K562 (cell line): ENCODE measurements at regions not wholly inside any gene's neighbourhood (a gene's known extent, or its start where the extent isn't known, plus 50 kb on each side); places are given as distances from the start of the nearest gene placed in this dataset.

Source experiments
- ATAC-seq: fragments of 200-7000 bp; cut with Tn5 transposase; 3 replicates; pipeline ENCODE4 v1.9.1; 2020; ENCODE audit warnings: moderate library complexity
- BruUV-seq: library from RNA; stranded (reverse); fragments of 400-500 nt; replicated peaks from 2 replicates; lab custom pipeline; 2021; lab: Mats Ljungman, UMichigan
- CTCF ChIA-PET: fragments of 300-600 bp; formaldehyde crosslinking; extraction: SDS; loops from one replicate; lab custom pipeline; 2021; ENCODE audit warnings: low intra/inter-chr PET ratio; lab: Yijun Ruan, JAX
- POLR2A ChIA-PET: fragments of 300-600, 350-650 bp; sonication (Branson Sonifier 250); formaldehyde crosslinking; extraction: SDS; loops from one replicate; lab custom pipeline; 2021; ENCODE audit warnings: antibody characterized with exemption, inconsistent platforms; lab: Yijun Ruan, JAX
- DNase-seq, 4 experiments: peaks; one replicate each; pipeline versions ENCODE4 v3.0.0 to v3.0.0-alpha.2; 2011 to 2018; ENCODE audit warnings: low spot score in 3 of 4, mixed read lengths in 3 of 4; ENCODE audit errors: extremely low read depth in 1 of 4
- FAIRE-seq: peaks from 2 replicates; lab custom pipeline; 2011; peaks lifted over from hg19 to GRCh38; lab: Jason Lieb, UNC
- H2AFZ ChIP-seq: 2 replicates; pipeline ENCODE4 v1.6.0; 2011; ENCODE audit warnings: low read depth, low read length, control low read depth, inconsistent platforms
- H3K27ac ChIP-seq: fragments of 200-600 bp; 3 replicates; pipeline ENCODE4 v1.8.0; 2011; ENCODE audit warnings: low read depth, mild to moderate bottlenecking, control low read depth, inconsistent platforms, low read length, moderate library complexity, mixed read lengths; ENCODE audit errors: extremely low read depth
- H3K27me3 ChIP-seq, 2 experiments: fragments of 300-600 bp in 1 of 2; 2 replicates in 1 of 2; 3 replicates in 1 of 2; pipeline versions ENCODE4 v1.6.0 to v1.8.0; 2011; ENCODE audit warnings: inconsistent platforms in 2 of 2, low read length in 2 of 2, mild to moderate bottlenecking in 1 of 2, mixed read lengths in 1 of 2, moderate library complexity in 1 of 2; ENCODE audit not compliant: control insufficient read depth in 2 of 2, insufficient read depth in 2 of 2
- H3K36me3 ChIP-seq: fragments of 300-600 bp; 3 replicates; pipeline ENCODE4 v1.8.0; 2011; ENCODE audit warnings: mild to moderate bottlenecking, low read length, inconsistent platforms; ENCODE audit not compliant: control insufficient read depth, insufficient read depth
- H3K4me1 ChIP-seq, 2 experiments: fragments of 200-600 bp in 1 of 2; replicated peaks in 1 of 2; 2 replicates in 1 of 2; 3 replicates in 1 of 2; pipeline versions ENCODE4 v1.5.1 to v1.8.0; 2011; ENCODE audit warnings: inconsistent platforms in 2 of 2, low read length in 2 of 2, mild to moderate bottlenecking in 1 of 2, mixed read lengths in 1 of 2, moderate library complexity in 1 of 2; ENCODE audit not compliant: control insufficient read depth in 2 of 2, insufficient read depth in 2 of 2
- H3K4me2 ChIP-seq: 2 replicates; pipeline ENCODE4 v1.6.1; 2011; ENCODE audit warnings: low read length, control low read depth, inconsistent platforms, mixed read lengths; ENCODE audit not compliant: insufficient read depth
- H3K4me3 ChIP-seq: fragments of 200-600 bp; sonication (generic), shearing (Covaris generic); 2 replicates; pipeline ENCODE4 v1.5.1; 2016; ENCODE audit warnings: control low read depth, inconsistent platforms
- H3K79me2 ChIP-seq: fragments of 200-600 bp; 3 replicates; pipeline ENCODE4 v1.8.0; 2011; ENCODE audit warnings: low read length, inconsistent platforms; ENCODE audit not compliant: control insufficient read depth, insufficient read depth
- H3K9ac ChIP-seq, 2 experiments: 2 replicates each; pipeline versions ENCODE4 v1.6.0 to v1.6.1; 2011; ENCODE audit warnings: low read depth in 2 of 2, low read length in 2 of 2, control low read depth in 1 of 2, inconsistent platforms in 1 of 2, mild to moderate bottlenecking in 1 of 2, mixed read lengths in 1 of 2; ENCODE audit not compliant: insufficient read depth in 1 of 2
- H3K9me1 ChIP-seq: one replicate; pipeline ENCODE4 v1.6.0; 2011; ENCODE audit warnings: inconsistent platforms, mild to moderate bottlenecking, low read length, moderate library complexity; ENCODE audit not compliant: control insufficient read depth, insufficient read depth
- H3K9me3 ChIP-seq: replicated peaks from 2 replicates; pipeline ENCODE4 v1.5.1; 2011; ENCODE audit warnings: low read depth, low read length, inconsistent platforms; ENCODE audit not compliant: control insufficient read depth, insufficient read depth
- H4K20me1 ChIP-seq: replicated peaks from 2 replicates; pipeline ENCODE4 v1.6.1; 2011; ENCODE audit warnings: low read length, inconsistent platforms, mixed read lengths; ENCODE audit not compliant: control insufficient read depth, insufficient read depth
- CBFB ChIP-seq: sonication (generic); formaldehyde crosslinking; IDR thresholded peaks from 2 replicates; pipeline ENCODE4 v1.4.0; 2020; ENCODE audit warnings: mild to moderate bottlenecking, missing genetic modification reagents
- CEBPB ChIP-seq: fragments of 450-650 bp; IDR thresholded peaks from 2 replicates; pipeline ENCODE4 v1.6.1; 2016; ENCODE audit warnings: missing genetic modification characterization, missing compliant biosample characterization
- CHAMP1 ChIP-seq: fragments of 450-650 bp; IDR thresholded peaks from 2 replicates; pipeline ENCODE4 v1.6.1; 2016; ENCODE audit warnings: mild to moderate bottlenecking
- CHD1 ChIP-seq: fragments of 200-600 bp; sonication (generic); IDR thresholded peaks from one replicate; pipeline ENCODE4 v1.6.1; 2012; ENCODE audit warnings: mild to moderate bottlenecking, moderate library complexity, low read length, inconsistent platforms
- DIDO1 ChIP-seq: fragments of 450-650 bp; IDR thresholded peaks from 2 replicates; pipeline ENCODE4 v1.6.1; 2016; ENCODE audit warnings: low read depth, missing biosample characterization, missing genetic modification characterization
- E2F8 ChIP-seq: fragments of 450-650 bp; IDR thresholded peaks from 2 replicates; pipeline ENCODE4 v1.7.1; 2018; ENCODE audit warnings: mild to moderate bottlenecking, low read depth; ENCODE audit not compliant: partially characterized antibody
- GABPA ChIP-seq: fragments of 200-800 bp; sonication (Bioruptor generic); conservative IDR thresholded peaks from 2 replicates; pipeline ENCODE4 v1.6.1; 2016; ENCODE audit warnings: low read depth, missing genetic modification characterization, missing compliant biosample characterization
- HOXB6 ChIP-seq: fragments of 250-450 bp; sonication (Bioruptor Pico); IDR thresholded peaks from 2 replicates; pipeline ENCODE4 v1.5.1; 2022; ENCODE audit warnings: mild to moderate bottlenecking, borderline replicate concordance
- MAFK ChIP-seq: IDR thresholded peaks from 2 replicates; pipeline ENCODE4 v1.6.1; 2011; ENCODE audit warnings: low read length, improper control_type of control experiment
- NR1H2 ChIP-seq: sonication (generic); formaldehyde crosslinking; IDR thresholded peaks from 2 replicates; pipeline ENCODE4 v1.4.0; 2020; ENCODE audit warnings: mild to moderate bottlenecking, missing genetic modification reagents
- SMAD3 ChIP-seq: fragments of 450-650 bp; formaldehyde crosslinking; conservative IDR thresholded peaks from 2 replicates; pipeline ENCODE4 v1.4.0; 2020; ENCODE audit warnings: mild to moderate bottlenecking
- SP2 ChIP-seq: IDR thresholded peaks from 2 replicates; pipeline ENCODE4 v1.6.1; 2011; ENCODE audit warnings: mild to moderate bottlenecking, low read depth, low read length, moderate library complexity; ENCODE audit not compliant: poor library complexity, severe bottlenecking; ENCODE audit errors: extremely low read depth
- ZNF174 ChIP-seq: fragments of 250-450 bp; sonication (Bioruptor Pico); IDR thresholded peaks from 2 replicates; pipeline ENCODE4 v1.4.0; 2020; ENCODE audit warnings: mild to moderate bottlenecking
- WGBS: fragments of 100-300 bp; shearing (Covaris generic); methylation state at CpG from one replicate; pipeline ENCODE4 v1.1.6; 2016; ENCODE audit warnings: low coverage, mixed read lengths; ENCODE audit not compliant: insufficient coverage; ENCODE audit errors: missing lambda C conversion rate; 5-methylcytosine and 5-hydroxymethylcytosine counted together
- in situ Hi-C: fragments of 300-500 bp; cut with MboI; formaldehyde crosslinking; loops from 4 replicates; pipeline ENCODE4 v1.15.0; 2018; ENCODE audit warnings: inconsistent platforms, mixed read lengths
- intact Hi-C: fragments of 100-400 bp; cut with micrococcal nuclease; formaldehyde crosslinking; loops from 2 replicates; pipeline ENCODE4 v1.14.2; 2022
- TF ChIP-seq, protein P1 (sequence below): fragments of 250-450 bp; sonication (Bioruptor Pico); IDR thresholded peaks from 2 replicates; pipeline ENCODE4 v1.5.0; 2020; ENCODE audit warnings: mild to moderate bottlenecking
- TF ChIP-seq, protein P2 (sequence below): sonication (generic); formaldehyde crosslinking; IDR thresholded peaks from 2 replicates; pipeline ENCODE4 v1.5.0; 2020; ENCODE audit warnings: missing genetic modification reagents

GRCh38 chr4:66667249-66667648 lies 878.1 kb downstream of the CENPC start (continued):
- TF ChIP-seq E2F8 = no peak

GRCh38 chr4:66662620-66663019 lies 882.7 kb downstream of the CENPC start:
- ChIA-PET POLR2A (no interaction called here), CTCF (no interaction called here)
- no peak for DNase-seq
- Histone ChIP-seq H3K27me3 (no peaks in the 10 kb centered on the region), H3K4me3 (no peak overlapping the region), H3K27ac (no peak overlapping the region), H3K9ac (no peak overlapping the region), H3K9me3 (no peaks in the 10 kb centered on the region; the same call in 1 of the 2 replicates), H3K4me2 (no peak overlapping the region), H3K9me1 (no peaks in the 10 kb centered on the region), H2AFZ (no peak overlapping the region), H3K4me1 (no peaks in the 10 kb centered on the region), H3K79me2 (no peaks in the 10 kb centered on the region), H4K20me1 (no peaks in the 10 kb centered on the region), H3K36me3 (no peaks in the 10 kb centered on the region)
- in situ Hi-C loops (no loop called here), intact Hi-C loops (no loop called here)
- no peak for ATAC-seq
- no peak for FAIRE-seq
- BruUV-seq = no TSS peak
- WGBS = 0% methylated on average over 3 of the region's 3 CpGs
- TF ChIP-seq SMAD3 (CRISPR knock-in tag) (no peak), GABPA (tag) (no peak), CHD1 (no peak), ZNF174 (CRISPR knock-in tag) (no peak), CEBPB (tag) (no peak), HOXB6 (CRISPR knock-in tag) (no peak), MAFK (no peak), CBFB (CRISPR knock-in tag) (no peak), NR1H2 (CRISPR knock-in tag) (no peak), CHAMP1 (no peak), SP2 (no peak), DIDO1 (tag) (no peak)
- TF ChIP-seq, protein P1, sequence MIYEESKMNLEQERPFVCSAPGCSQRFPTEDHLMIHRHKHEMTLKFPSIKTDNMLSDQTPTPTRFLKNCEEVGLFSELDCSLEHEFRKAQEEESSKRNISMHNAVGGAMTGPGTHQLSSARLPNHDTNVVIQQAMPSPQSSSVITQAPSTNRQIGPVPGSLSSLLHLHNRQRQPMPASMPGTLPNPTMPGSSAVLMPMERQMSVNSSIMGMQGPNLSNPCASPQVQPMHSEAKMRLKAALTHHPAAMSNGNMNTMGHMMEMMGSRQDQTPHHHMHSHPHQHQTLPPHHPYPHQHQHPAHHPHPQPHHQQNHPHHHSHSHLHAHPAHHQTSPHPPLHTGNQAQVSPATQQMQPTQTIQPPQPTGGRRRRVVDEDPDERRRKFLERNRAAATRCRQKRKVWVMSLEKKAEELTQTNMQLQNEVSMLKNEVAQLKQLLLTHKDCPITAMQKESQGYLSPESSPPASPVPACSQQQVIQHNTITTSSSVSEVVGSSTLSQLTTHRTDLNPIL (CRISPR knock-in tag) = no peak
- TF ChIP-seq, protein P2, sequence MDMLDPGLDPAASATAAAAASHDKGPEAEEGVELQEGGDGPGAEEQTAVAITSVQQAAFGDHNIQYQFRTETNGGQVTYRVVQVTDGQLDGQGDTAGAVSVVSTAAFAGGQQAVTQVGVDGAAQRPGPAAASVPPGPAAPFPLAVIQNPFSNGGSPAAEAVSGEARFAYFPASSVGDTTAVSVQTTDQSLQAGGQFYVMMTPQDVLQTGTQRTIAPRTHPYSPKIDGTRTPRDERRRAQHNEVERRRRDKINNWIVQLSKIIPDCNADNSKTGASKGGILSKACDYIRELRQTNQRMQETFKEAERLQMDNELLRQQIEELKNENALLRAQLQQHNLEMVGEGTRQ (CRISPR knock-in tag) = no peak
